HepG2 (cell line): ENCODE measurements at regions not wholly inside any gene's neighbourhood (a gene's known extent, or its start where the extent isn't known, plus 50 kb on each side); places are given as distances from the start of the nearest gene placed in this dataset.

Experiments
- CHD4 ChIP-seq: fragments of 200-600 bp; sonication (generic); IDR thresholded peaks from 2 replicates; pipeline ENCODE4 v1.7.0; 2017; ENCODE audit warnings: mild to moderate bottlenecking, low read length, borderline replicate concordance
- CTCF ChIP-seq: sonication (generic); formaldehyde crosslinking; IDR thresholded peaks from 2 replicates; pipeline ENCODE4 v1.5.0; 2020; ENCODE audit warnings: mild to moderate bottlenecking, missing genetic modification reagents, moderate library complexity
- FOXP4 ChIP-seq: sonication (generic); formaldehyde crosslinking; IDR thresholded peaks from 2 replicates; pipeline ENCODE4 v1.4.0; 2020; ENCODE audit warnings: missing genetic modification reagents
- GRHL1 ChIP-seq: sonication (generic); formaldehyde crosslinking; conservative IDR thresholded peaks from 2 replicates; pipeline ENCODE4 v1.8.0; 2022; ENCODE audit warnings: missing genetic modification reagents
- GTF3A ChIP-seq: sonication (generic); formaldehyde crosslinking; conservative IDR thresholded peaks from 2 replicates; pipeline ENCODE4 v1.4.0; 2020; ENCODE audit warnings: mild to moderate bottlenecking, missing genetic modification reagents
- POLR2A ChIP-seq, 2 experiments: IDR thresholded peaks; 2 replicates each; pipeline ENCODE4 v1.6.1; 2011; ENCODE audit warnings: low read depth in 2 of 2, low read length in 2 of 2, mild to moderate bottlenecking in 1 of 2, moderate library complexity in 1 of 2; ENCODE audit not compliant: insufficient read depth in 1 of 2
- TBX3 ChIP-seq: fragments of 450-650 bp; IDR thresholded peaks from 2 replicates; pipeline ENCODE4 v1.6.1; 2017; ENCODE audit warnings: antibody characterized with exemption, mild to moderate bottlenecking, inconsistent platforms, borderline replicate concordance
- TCF7 ChIP-seq: sonication (generic); IDR thresholded peaks from 2 replicates; pipeline ENCODE4 v1.6.1; 2016; ENCODE audit warnings: antibody characterized with exemption, low read depth
- ZNF12 ChIP-seq: sonication (generic); formaldehyde crosslinking; IDR thresholded peaks from 2 replicates; pipeline ENCODE4 v1.5.0; 2020; ENCODE audit warnings: missing genetic modification reagents
- ZNF281 ChIP-seq: sonication (generic); formaldehyde crosslinking; IDR thresholded peaks from 2 replicates; pipeline ENCODE4 v1.4.0; 2020; ENCODE audit warnings: missing genetic modification reagents, borderline replicate concordance
- ZNF362 ChIP-seq: sonication (generic); formaldehyde crosslinking; IDR thresholded peaks from 2 replicates; pipeline ENCODE4 v1.4.0; 2020; ENCODE audit warnings: missing genetic modification reagents, mild to moderate bottlenecking, borderline replicate concordance

GRCh38 chr10:10828623-10829022, 189.0 kb upstream of the CELF2 start:
- TF ChIP-seq ZNF281 (CRISPR knock-in tag) (no peak), TCF7 (no peak), CHD4 (no peak), ZNF362 (no peak), POLR2A (IDR thresholded peaks at IDR 0.05; ENCODE audit: insufficient read depth in 1 of 2, low read depth in 2 of 2, low read length in 2 of 2) (no peak), GRHL1 (CRISPR knock-in tag) (no peak), GTF3A (CRISPR knock-in tag) (no peak), ZNF12 (CRISPR knock-in tag) (no peak), FOXP4 (CRISPR knock-in tag) (no peak), TBX3 (no peak), CTCF (CRISPR knock-in tag) (no peak)
